Endothelial cell of hepatic sinusoid (primary cell): ENCODE measurements at regions not wholly inside any gene's neighbourhood (a gene's known extent, or its start where the extent isn't known, plus 50 kb on each side); places are given as distances from the start of the nearest gene placed in this dataset.

Experiments used
- in situ Hi-C: cut with HindIII; loops from 2 replicates; pipeline ENCODE4 v1.10.0; 2017; ENCODE audit warnings: low sequenced_read_pairs

- in situ Hi-C loops: no loop called here
Measured at GRCh38 chr10:58995058-58995596, 181.3 kb upstream of the PHYHIPL start.

- in situ Hi-C loops: no loop called here
Measured at GRCh38 chr10:58996063-58996462, 180.4 kb upstream of the PHYHIPL start.

DNA sequence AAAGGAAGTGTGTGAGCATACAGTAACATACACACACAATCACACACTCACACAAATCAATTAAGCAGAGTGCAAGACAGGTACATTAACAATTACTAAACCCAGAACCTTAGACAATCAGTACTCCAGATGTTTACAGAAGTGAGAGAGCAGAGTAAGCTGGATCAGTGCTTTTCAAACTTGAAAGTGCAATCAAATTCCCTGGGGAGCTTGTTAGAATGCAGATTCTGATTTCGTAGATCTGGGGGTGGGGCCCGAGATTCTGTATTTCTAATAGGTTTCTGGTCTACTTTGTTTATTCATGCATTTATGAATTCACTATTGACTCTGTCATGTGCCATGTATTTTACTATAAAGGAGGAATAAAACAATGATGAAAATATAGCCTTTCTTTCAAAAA lies 179.6 kb upstream of the PHYHIPL start:
- in situ Hi-C loops: no loop called here

DNA sequence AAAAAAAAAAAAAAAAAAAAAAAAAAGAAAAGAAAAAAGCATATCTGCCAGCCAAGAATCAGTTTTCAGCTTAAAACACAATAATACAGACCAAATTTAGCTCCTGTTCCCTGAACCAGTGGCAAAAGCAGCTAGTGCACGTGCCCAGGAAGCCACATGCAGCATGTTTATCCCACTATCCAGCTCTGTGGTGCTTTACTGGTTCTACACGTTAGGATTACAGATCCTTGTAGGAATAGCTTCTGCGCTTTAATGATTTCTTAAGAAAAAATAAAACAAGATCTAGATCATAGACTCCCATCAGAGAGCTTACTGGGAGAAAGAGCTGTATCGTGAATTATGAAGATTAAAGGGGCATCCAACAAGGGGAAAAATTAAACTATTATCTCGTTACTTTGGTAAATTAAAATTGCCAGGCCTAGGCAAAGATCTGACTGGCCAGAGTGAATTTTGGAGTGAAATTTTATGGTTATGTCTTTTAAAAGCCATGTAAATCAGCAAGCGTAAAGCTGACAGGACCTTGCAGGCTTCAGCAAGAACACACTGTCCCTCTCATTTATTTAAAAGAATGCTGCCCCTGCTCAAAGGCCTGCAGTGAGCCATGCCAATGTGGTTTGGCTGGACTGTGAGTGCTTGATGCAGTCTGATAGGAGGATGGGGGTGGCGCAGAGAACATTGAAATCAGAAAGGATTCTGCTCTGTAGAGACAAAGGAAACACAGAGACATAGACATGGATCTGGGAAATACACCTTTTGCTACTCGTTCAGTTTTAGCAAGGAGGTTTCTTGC lies 177.3 kb upstream of the PHYHIPL start:
- in situ Hi-C loops: no loop called here

GRCh38 chr10:59000162-59000825 lies 176.1 kb upstream of the PHYHIPL start:
- in situ Hi-C loops: no loop called here

GRCh38 chr10:59002011-59002410 lies 174.4 kb upstream of the PHYHIPL start:
- in situ Hi-C loops: no loop called here

GRCh38 chr10:59003203-59003602 lies 173.2 kb upstream of the PHYHIPL start:
- in situ Hi-C loops: no loop called here

DNA sequence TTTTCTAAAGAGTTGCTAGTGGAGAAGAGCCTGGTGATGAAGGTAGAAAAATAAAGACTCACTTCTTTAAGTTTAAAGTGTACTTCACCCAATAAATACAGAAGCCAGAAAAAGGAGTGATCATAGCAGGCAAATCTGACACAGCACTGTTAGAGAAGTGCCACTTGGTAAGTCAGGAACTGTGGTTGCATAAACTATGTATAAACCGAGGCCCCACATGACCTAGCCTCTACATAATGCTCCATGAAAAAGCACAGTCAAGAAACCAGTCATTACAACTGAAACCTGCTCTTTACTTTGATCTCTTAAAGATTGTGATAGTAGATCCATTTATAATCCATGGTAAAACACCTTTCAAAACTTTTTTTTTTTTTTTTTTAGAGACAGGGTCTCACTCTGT lies 172.1 kb upstream of the PHYHIPL start:
- in situ Hi-C loops: no loop called here

DNA sequence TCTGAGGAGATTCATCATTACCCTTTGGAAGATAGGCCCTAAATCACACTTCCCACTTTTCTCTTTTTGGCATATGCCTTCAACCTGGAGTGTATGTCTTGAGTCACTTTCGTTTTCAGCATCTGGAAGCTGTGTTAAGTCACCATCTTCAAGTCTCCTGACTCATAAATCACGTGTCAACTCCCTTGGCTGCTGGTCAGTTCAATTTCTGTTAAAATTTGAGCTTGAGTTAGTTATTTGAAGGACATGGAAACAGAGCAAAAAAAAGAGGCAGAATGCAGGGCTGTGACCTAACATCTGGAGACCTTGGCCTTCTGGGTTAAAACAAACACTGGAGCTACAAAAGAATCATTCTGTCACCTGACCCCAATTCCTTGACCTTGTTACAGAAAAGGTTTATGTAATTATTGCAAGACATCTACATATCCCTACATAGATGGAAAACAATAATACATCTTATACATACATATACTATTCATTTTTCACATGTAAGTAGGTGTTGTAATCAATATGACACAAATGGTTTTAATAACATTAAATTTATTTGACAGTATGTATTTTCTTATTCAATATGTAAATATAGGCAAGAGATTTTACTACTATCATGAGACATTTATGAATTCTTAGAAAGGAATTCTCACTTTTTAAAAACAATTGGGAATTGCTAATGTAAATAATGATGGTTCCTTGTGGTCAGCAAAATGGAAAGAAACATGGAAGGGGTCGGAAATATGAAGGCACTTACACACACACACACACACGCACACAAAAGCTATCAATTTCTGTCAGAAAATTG lies 169.7 kb upstream of the PHYHIPL start:
- in situ Hi-C loops: no loop called here

DNA sequence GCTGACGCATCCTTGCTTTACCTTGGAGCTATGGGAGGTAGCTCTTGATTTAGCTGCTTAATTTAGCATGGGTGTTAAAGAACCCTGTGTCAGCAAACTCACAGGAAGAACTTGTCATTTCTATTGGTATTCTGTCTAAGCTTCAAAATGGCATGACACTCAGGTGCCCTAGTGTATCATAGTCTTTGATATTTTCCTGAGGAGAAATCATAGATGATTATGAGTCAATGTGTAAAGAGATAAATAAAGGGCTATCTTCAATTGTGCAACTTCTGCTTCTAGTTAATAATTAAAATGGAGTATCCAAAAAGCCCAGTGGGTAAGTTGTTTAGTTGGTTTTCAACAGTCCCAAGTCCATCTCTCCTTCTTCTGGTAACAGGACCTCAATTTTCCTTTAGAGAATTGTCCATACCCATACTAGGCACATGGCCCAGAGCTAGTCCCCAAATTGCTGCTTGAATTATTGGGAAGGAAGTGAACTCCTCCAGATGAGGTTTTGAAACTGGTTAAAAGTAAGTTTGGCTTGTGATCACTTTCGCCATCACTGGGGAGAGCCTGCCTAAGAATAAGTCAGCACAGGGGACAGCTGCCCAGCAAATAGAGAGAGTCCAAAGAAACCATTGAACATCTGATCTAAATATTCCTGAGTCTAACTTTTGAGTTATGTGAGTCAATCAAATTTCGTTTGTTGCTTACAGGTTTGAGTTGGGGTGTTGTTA lies 169.0 kb upstream of the PHYHIPL start:
- in situ Hi-C loops: no loop called here

DNA sequence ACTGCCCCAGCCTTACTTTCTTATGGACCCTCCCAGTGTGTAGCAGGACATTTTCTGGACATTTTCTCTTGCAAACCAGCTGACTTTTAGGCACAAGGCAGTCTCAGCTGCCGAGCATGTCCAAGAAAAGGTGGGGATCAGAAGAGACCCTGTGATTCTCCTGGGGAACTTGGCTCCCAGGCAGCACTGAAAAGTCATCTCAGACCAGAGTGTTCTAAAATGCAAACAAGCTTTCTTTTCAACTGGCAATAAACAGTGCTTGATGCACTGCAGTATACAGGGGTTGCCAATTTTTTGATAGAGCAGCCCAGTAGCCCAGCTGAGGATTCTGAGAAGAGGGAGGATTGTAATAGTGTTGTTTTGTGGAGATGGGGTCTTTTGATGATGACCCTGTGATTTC lies 168.0 kb upstream of the PHYHIPL start:
- in situ Hi-C loops: no loop called here

DNA sequence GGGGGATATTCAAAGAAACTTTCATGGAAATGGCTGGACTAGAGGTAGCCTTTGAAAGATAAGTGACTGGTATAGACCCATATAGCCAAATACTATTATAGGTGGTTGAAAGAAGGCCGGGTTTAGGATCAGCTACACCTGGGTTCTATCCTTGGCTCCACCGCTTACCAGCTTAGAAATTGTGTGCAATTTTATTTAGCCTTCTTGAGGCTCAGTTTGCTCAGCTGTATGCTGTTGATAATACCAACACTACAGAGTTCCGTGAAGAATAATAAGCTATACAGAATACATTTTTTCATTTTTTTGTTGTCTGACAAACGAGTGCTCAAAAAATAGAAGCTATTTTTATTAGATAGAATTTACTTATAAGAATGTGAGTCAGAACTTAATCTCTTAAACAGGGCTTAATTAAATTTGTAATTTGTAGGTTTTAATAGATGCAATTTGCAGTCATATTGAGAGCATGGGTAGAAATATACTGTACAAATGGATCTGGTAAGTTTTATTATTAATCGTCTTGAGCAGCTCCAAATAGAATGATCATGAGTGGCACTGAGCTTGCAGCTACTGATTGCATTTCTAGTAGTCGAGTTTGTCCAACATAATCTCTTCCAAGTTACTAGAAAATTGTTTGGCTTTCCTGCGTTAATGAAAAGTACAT lies 164.3 kb upstream of the PHYHIPL start:
- in situ Hi-C loops: no loop called here

DNA sequence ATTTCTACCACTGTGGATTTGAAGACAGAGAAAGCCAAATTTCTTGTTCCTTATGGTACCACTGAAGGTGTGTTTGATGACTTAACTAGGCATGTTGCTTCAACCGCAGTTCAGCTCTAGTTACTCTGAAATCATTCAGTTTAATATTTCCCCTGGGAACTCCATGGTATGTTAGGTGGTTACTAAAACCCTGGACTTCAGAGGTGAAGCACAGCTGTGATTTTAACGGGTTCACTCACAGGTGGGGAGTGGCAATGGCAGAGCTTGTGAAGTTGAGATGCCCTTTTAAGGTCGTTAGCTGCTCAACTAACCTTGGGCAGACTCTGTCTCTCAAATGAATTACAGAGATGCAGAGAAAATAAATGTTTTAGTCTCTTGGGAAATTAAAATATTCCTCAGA lies 163.6 kb upstream of the PHYHIPL start:
- in situ Hi-C loops: no loop called here

DNA sequence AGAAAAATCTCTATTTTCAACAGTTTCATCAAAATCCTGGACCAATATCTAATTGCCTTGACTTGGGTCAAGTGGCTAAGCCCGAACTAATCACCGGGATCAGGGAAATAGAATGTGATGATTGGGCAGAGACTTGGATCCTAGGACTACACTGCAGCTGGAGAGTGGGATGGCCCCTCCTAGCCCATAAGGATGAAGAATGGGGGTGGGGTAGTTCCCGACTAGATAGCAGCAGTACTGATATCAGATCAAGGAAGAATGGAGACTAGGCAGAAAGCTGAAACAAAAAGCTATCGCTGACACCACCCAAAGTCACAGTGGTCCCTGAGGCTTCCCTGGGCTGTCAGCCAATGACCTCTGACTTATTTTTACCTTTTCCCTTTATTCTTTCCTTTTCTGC lies 160.4 kb upstream of the PHYHIPL start:
- in situ Hi-C loops: no loop called here

DNA sequence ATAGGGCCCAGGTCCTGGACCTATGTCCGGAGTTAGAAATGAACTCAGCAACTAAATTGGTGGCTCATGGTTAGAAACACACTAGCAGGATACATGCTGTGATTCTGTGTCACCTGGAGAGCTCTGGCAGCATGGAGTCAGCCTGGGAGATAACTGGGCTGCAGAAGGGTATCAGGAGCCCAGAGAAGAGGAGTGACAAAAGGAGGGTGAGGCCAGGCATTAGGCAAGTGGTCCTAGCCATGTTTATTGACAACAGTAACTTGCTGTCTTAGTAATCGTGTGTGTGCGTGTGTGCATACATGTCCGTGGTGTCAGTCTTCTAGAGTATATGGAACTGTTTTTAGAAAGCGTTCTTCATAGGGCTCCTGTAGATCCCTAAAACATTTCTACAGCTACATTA lies 157.5 kb upstream of the PHYHIPL start:
- in situ Hi-C loops: no loop called here

DNA sequence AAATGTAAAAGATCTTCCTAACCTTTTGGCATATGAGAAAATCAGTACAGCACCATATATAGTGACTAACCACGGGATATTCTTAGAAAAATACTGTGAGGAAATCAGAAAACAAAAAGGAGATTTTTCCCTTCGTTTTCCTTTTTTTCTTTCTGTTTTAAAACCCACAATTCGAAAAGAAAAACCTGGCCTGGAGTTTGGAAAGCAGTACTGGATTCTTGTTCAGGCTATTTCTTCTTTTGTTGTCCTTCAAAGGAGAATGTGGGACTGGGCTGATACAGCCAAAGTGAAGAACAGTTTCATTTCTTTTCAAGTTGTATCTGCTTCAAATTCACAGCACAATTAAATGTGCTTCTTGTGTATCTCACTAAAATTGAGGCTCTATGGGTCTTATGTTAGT lies 156.8 kb upstream of the PHYHIPL start:
- in situ Hi-C loops: no loop called here

DNA sequence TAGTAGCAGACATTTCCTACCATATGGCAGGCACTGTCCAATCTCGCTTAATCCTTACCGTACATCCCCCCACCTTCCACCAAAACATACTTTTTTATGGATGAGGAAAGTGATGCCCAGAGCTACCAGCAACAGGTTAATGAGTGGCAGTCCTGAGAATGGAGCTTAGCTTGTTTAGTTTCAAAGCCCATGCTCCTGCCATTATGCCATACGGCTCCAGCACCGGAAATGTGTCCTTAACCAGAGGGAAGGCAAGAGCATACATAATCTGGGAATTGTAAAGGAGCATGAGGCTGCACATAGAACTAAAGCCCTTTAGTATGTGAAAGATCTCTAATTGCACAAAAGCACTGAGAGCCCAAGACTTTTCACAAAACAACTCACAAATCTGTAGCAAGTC lies 155.9 kb upstream of the PHYHIPL start:
- in situ Hi-C loops: no loop called here

DNA sequence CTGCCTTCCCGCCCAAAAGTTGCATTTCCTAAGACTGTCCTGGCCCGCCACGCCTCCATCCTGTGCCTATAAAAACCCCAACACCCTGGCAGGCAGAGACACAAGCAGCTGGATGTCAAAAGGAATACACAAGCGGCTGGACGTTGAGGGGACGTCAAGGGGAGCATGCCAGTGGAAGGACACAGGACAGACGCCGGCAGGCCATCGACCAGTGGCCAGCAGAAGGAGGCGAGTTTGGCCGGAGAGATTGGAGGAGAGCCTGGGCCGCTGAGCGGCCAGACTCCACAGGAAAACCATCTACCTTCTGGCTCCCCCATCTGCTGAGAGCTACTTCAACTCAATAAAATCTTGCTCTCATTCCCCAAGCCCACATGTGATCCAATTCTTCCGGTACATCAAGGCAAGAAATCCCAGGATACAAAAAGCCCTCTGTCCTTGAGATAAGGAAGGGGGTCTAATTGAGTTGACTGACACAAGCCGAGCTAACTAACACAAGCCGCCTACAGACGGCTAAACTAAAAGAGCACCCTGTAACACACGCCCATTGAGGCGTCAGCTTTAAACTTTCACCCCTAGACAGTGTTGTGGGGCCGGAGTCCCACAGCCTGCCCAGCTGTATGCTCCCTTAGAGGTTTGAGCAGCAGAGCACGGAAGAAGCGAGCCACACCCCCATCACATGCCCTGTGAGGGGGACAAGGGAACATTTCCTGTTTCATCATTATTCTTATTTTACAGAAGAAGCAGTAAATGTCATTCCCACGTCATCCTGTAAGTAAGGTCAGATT lies 150.3 kb upstream of the PHYHIPL start:
- in situ Hi-C loops: no loop called here

DNA sequence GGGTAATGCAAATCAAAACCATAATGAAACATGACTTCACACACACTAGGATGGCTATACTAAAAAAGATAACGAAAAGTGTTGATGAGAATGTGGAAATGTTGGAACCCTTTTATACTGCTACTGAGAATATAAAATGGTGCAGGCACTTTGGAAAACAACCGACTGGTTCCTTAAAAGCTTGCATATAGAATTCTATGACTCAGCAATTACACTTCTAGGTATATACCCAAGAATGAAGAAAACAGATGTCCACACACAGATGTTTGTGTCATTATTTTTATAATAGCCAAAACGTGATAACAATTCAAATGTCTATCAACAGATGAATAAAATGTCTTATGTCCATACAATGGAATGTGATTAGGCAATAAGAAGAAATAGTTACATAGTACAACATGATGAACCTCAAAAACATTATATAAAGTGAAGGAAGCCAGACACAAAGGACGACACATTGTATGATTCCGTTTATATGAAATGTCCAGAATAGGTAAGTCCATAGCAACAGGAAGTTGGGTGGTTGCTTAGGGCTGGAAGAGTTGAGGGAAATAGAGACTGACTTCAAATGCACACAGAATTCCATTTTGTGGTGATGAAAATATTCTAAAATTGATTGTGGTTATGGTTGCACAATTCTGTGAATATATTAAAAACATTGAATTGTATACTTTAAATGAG lies 148.3 kb upstream of the PHYHIPL start:
- in situ Hi-C loops: no loop called here
